Liver (tissue), 3 donors: ENCODE measurements at regions not wholly inside any gene's neighbourhood (a gene's known extent, or its start where the extent isn't known, plus 50 kb on each side); places are given as distances from the start of the nearest gene placed in this dataset.

Experiments used
- EGR1 ChIP-seq, 2 donors: IDR thresholded peaks; 2 replicates each; pipeline ENCODE4 v1.6.1; 2016 to 2018; ENCODE audit warnings: antibody characterized with exemption in 2 of 2, low read depth in 2 of 2
- GABPA ChIP-seq, 2 donors: IDR thresholded peaks in 1 of 2; conservative IDR thresholded peaks in 1 of 2; 2 replicates each; pipeline ENCODE4 v1.6.1; 2016; ENCODE audit warnings: antibody characterized with exemption in 2 of 2, mild to moderate bottlenecking in 1 of 2, moderate library complexity in 1 of 2
- JUND ChIP-seq, 2 donors: IDR thresholded peaks; 2 replicates each; pipeline ENCODE4 v1.6.1; 2016; ENCODE audit warnings: antibody characterized with exemption in 2 of 2
- RAD21 ChIP-seq, 2 donors: IDR thresholded peaks; 2 replicates each; pipeline ENCODE4 v1.6.1; 2016; ENCODE audit warnings: antibody characterized with exemption in 2 of 2, mild to moderate bottlenecking in 2 of 2
- RXRA ChIP-seq, 2 donors: IDR thresholded peaks; 2 replicates each; pipeline ENCODE4 v1.6.1; 2017 to 2018; ENCODE audit warnings: antibody characterized with exemption in 2 of 2, mild to moderate bottlenecking in 1 of 2
- SP1 ChIP-seq: IDR thresholded peaks from 2 replicates; pipeline ENCODE4 v1.6.1; 2018; ENCODE audit warnings: antibody characterized with exemption, mild to moderate bottlenecking
- TAF1 ChIP-seq: conservative IDR thresholded peaks from 2 replicates; pipeline ENCODE4 v1.6.1; 2016; ENCODE audit warnings: antibody characterized with exemption, mild to moderate bottlenecking
- YY1 ChIP-seq: IDR thresholded peaks from 2 replicates; pipeline ENCODE4 v1.6.1; 2016; ENCODE audit warnings: antibody characterized with exemption, mild to moderate bottlenecking
- TF ChIP-seq, protein P1 (sequence below): fragments of 150-350 bp; IDR thresholded peaks from 2 replicates; pipeline ENCODE4 v1.5.1; 2017; ENCODE audit warnings: improper control_type of control experiment, low read depth, low read length; ENCODE audit not compliant: missing input control
- TF ChIP-seq, protein P2 (sequence below): IDR thresholded peaks from 2 replicates; pipeline ENCODE4 v1.6.1; 2016; ENCODE audit warnings: antibody characterized with exemption
- TF ChIP-seq, protein P3 (sequence below): IDR thresholded peaks from 2 replicates; pipeline ENCODE4 v1.6.1; 2016; ENCODE audit warnings: antibody characterized with exemption
- TF ChIP-seq, protein P4 (sequence below): IDR thresholded peaks from 2 replicates; pipeline ENCODE4 v1.6.1; 2016; ENCODE audit warnings: antibody characterized with exemption, mild to moderate bottlenecking
- TF ChIP-seq, protein P5 (sequence below): IDR thresholded peaks from 2 replicates; pipeline ENCODE4 v1.6.1; 2016; ENCODE audit warnings: antibody characterized with exemption
- donor health status: healthy.
- donor health status: healthy.

DNA sequence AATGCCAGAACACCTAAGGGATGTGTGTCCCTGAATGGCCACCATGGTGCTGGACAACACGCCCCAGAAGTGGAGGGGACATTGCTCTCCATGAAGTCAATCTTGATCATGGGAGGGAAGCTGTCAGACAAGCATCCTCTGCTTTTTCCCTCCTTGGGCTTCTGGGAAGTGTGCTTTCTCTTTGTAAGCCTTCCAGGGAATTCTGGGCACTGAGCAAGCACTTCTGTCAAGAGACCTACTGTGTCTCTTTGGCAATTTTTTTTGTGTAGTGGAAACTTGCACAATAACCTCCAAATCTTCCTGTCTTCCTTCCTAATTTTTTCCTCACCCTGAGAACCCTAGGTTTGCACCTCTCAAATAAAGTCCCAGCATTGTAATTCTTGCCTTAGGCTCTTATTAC, 132.0 kb downstream of the SEC61B start:
- TF ChIP-seq, protein P1, sequence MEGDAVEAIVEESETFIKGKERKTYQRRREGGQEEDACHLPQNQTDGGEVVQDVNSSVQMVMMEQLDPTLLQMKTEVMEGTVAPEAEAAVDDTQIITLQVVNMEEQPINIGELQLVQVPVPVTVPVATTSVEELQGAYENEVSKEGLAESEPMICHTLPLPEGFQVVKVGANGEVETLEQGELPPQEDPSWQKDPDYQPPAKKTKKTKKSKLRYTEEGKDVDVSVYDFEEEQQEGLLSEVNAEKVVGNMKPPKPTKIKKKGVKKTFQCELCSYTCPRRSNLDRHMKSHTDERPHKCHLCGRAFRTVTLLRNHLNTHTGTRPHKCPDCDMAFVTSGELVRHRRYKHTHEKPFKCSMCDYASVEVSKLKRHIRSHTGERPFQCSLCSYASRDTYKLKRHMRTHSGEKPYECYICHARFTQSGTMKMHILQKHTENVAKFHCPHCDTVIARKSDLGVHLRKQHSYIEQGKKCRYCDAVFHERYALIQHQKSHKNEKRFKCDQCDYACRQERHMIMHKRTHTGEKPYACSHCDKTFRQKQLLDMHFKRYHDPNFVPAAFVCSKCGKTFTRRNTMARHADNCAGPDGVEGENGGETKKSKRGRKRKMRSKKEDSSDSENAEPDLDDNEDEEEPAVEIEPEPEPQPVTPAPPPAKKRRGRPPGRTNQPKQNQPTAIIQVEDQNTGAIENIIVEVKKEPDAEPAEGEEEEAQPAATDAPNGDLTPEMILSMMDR = no peak
- TF ChIP-seq GABPA (IDR thresholded peaks at IDR 0.05 in 1 of 2, conservative IDR thresholded peaks at IDR 0.05 in 1 of 2) = no peak
- TF ChIP-seq EGR1 (IDR thresholded peaks at IDR 0.05; ENCODE audit: low read depth in 2 of 2) = no peak
- no peak for TF ChIP-seq RXRA (IDR thresholded peaks at IDR 0.05)
- no peak for TF ChIP-seq YY1
- TF ChIP-seq, protein P2, sequence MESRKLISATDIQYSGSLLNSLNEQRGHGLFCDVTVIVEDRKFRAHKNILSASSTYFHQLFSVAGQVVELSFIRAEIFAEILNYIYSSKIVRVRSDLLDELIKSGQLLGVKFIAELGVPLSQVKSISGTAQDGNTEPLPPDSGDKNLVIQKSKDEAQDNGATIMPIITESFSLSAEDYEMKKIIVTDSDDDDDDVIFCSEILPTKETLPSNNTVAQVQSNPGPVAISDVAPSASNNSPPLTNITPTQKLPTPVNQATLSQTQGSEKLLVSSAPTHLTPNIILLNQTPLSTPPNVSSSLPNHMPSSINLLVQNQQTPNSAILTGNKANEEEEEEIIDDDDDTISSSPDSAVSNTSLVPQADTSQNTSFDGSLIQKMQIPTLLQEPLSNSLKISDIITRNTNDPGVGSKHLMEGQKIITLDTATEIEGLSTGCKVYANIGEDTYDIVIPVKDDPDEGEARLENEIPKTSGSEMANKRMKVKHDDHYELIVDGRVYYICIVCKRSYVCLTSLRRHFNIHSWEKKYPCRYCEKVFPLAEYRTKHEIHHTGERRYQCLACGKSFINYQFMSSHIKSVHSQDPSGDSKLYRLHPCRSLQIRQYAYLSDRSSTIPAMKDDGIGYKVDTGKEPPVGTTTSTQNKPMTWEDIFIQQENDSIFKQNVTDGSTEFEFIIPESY = no peak
- TF ChIP-seq SP1 = no peak
- TF ChIP-seq, protein P3, sequence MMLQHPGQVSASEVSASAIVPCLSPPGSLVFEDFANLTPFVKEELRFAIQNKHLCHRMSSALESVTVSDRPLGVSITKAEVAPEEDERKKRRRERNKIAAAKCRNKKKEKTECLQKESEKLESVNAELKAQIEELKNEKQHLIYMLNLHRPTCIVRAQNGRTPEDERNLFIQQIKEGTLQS = no peak
- TF ChIP-seq, protein P4, sequence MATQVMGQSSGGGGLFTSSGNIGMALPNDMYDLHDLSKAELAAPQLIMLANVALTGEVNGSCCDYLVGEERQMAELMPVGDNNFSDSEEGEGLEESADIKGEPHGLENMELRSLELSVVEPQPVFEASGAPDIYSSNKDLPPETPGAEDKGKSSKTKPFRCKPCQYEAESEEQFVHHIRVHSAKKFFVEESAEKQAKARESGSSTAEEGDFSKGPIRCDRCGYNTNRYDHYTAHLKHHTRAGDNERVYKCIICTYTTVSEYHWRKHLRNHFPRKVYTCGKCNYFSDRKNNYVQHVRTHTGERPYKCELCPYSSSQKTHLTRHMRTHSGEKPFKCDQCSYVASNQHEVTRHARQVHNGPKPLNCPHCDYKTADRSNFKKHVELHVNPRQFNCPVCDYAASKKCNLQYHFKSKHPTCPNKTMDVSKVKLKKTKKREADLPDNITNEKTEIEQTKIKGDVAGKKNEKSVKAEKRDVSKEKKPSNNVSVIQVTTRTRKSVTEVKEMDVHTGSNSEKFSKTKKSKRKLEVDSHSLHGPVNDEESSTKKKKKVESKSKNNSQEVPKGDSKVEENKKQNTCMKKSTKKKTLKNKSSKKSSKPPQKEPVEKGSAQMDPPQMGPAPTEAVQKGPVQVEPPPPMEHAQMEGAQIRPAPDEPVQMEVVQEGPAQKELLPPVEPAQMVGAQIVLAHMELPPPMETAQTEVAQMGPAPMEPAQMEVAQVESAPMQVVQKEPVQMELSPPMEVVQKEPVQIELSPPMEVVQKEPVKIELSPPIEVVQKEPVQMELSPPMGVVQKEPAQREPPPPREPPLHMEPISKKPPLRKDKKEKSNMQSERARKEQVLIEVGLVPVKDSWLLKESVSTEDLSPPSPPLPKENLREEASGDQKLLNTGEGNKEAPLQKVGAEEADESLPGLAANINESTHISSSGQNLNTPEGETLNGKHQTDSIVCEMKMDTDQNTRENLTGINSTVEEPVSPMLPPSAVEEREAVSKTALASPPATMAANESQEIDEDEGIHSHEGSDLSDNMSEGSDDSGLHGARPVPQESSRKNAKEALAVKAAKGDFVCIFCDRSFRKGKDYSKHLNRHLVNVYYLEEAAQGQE = no peak
- no peak for TF ChIP-seq TAF1
- no peak for TF ChIP-seq RAD21 (IDR thresholded peaks at IDR 0.05)
- TF ChIP-seq, protein P5, sequence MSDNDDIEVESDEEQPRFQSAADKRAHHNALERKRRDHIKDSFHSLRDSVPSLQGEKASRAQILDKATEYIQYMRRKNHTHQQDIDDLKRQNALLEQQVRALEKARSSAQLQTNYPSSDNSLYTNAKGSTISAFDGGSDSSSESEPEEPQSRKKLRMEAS = no peak
- TF ChIP-seq JUND (IDR thresholded peaks at IDR 0.05) = no peak
